ENCODE measurements at regions not wholly inside any gene's neighbourhood (a gene's known extent, or its start where the extent isn't known, plus 50 kb on each side); places are given as distances from the start of the nearest gene placed in this dataset.

- TF ChIP-seq E2F5 (CRISPR knock-in tag; IDR thresholded peaks at IDR 0.05) (no peak), E2F4 (CRISPR knock-in tag; IDR thresholded peaks at IDR 0.05; ENCODE audit: borderline replicate concordance, low read depth) (no peak), ATF2 (CRISPR knock-in tag; IDR thresholded peaks at IDR 0.05; ENCODE audit: borderline replicate concordance, low read depth) (no peak), MAX (CRISPR knock-in tag; IDR thresholded peaks at IDR 0.05) (no peak), NR3C1 (CRISPR knock-in tag; conservative IDR thresholded peaks at IDR 0.05; ENCODE audit: low read depth) (no peak), AR (CRISPR knock-in tag; IDR thresholded peaks at IDR 0.05) (no peak), ZNF138 (CRISPR knock-in tag; conservative IDR thresholded peaks at IDR 0.05) (no peak), IRF1 (CRISPR knock-in tag; IDR thresholded peaks at IDR 0.05) (no peak), ZNF512 (CRISPR knock-in tag; IDR thresholded peaks at IDR 0.05; ENCODE audit: borderline replicate concordance) (no peak), RORB (CRISPR knock-in tag; IDR thresholded peaks at IDR 0.05) (no peak), SOX15 (CRISPR knock-in tag; IDR thresholded peaks at IDR 0.05) (no peak), STAT6 (CRISPR knock-in tag; conservative IDR thresholded peaks at IDR 0.05; ENCODE audit: low read depth) (no peak), FOXP4 (CRISPR knock-in tag; IDR thresholded peaks at IDR 0.05) (no peak), PREB (CRISPR knock-in tag; IDR thresholded peaks at IDR 0.05; ENCODE audit: borderline replicate concordance) (no peak), RELA (CRISPR knock-in tag; IDR thresholded peaks at IDR 0.05; ENCODE audit: borderline replicate concordance) (no peak), ATF6 (CRISPR knock-in tag; IDR thresholded peaks at IDR 0.05) (no peak), IRF2 (CRISPR knock-in tag; IDR thresholded peaks at IDR 0.05; ENCODE audit: borderline replicate concordance, low read depth) (no peak), JUN (CRISPR knock-in tag; IDR thresholded peaks at IDR 0.05) (no peak)
- no peaks in the 10 kb centered on the region for H3K36me3 Mint-ChIP-seq
- DNase-seq (ENCODE audit: low spot score) = no peak
- peaks cover under 1% of the 10 kb centered on the region for H3K9me3 Mint-ChIP-seq
- no peak for ATAC-seq
- ChIA-PET CTCF (no interaction called here), POLR2A (no interaction called here)
- H3K4me3 Mint-ChIP-seq = no peak overlapping the region
- no peak overlapping the region for H3K27ac Mint-ChIP-seq
- peaks cover 3% of the 10 kb centered on the region; the same call in 1 of the 2 replicates for H3K4me1 Mint-ChIP-seq
- no peaks in the 10 kb centered on the region for H3K27me3 Mint-ChIP-seq (ENCODE audit: low read depth)
Observed at GRCh38 chr6:71446057-71446456, 157.4 kb downstream of the OGFRL1 start.
